ENCODE measurements at regions not wholly inside any gene's neighbourhood (a gene's known extent, or its start where the extent isn't known, plus 50 kb on each side); places are given as distances from the start of the nearest gene placed in this dataset.

DNA sequence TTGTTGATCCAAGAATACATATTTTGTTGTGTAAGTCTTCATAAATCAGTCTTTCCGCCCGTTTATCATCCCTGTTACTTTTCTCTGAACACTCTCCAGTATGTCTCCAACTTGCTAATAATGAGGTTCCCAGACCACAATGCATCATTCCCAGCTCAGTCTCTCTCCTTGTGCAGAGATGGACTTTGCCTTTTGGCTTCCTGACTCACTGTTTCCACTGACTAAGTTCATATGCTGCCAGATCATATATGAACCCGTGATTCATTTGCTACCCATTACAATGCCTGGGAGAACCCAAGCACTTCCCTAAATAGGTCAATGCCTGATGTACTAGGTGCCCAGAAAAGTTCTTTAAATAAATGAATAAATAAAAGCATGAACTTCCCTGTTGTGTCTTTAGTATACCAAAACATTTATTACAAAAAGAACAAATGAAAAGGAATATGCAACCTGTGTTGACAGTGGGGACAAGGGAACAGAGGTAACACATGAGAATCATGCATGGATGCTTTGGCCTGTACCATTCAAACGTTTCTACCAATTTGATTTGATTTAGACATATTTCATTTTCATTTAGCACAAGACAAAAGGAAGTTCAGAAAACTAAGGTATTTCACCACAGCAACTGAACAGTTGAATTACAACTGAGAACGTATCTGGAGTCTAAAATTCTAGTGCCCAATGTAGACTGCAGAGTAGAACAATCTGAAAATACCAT lies 215.4 kb upstream of the HNRNPA3 start:
- Histone ChIP-seq H3K4me3 (no peak overlapping the region), H3K9me3 (no peaks in the 10 kb centered on the region), H3K4me1 (peaks cover 0 to 8% (median 0%) of the 10 kb centered on the region in 4 donors), H3K36me3 (no peaks in the 10 kb centered on the region), H3K27ac (peak overlapping the region in 2 of 4 donors; percentile 27 to 36), H3K27me3 (no peaks in the 10 kb centered on the region)
- peak in 1 of 3 donors; percentile 73 for DNase-seq
- no peak for TF ChIP-seq POLR2A (IDR thresholded peaks at IDR 0.05)
- TF ChIP-seq, protein P1, sequence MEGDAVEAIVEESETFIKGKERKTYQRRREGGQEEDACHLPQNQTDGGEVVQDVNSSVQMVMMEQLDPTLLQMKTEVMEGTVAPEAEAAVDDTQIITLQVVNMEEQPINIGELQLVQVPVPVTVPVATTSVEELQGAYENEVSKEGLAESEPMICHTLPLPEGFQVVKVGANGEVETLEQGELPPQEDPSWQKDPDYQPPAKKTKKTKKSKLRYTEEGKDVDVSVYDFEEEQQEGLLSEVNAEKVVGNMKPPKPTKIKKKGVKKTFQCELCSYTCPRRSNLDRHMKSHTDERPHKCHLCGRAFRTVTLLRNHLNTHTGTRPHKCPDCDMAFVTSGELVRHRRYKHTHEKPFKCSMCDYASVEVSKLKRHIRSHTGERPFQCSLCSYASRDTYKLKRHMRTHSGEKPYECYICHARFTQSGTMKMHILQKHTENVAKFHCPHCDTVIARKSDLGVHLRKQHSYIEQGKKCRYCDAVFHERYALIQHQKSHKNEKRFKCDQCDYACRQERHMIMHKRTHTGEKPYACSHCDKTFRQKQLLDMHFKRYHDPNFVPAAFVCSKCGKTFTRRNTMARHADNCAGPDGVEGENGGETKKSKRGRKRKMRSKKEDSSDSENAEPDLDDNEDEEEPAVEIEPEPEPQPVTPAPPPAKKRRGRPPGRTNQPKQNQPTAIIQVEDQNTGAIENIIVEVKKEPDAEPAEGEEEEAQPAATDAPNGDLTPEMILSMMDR (IDR thresholded peaks at IDR 0.05), result no peak

DNA sequence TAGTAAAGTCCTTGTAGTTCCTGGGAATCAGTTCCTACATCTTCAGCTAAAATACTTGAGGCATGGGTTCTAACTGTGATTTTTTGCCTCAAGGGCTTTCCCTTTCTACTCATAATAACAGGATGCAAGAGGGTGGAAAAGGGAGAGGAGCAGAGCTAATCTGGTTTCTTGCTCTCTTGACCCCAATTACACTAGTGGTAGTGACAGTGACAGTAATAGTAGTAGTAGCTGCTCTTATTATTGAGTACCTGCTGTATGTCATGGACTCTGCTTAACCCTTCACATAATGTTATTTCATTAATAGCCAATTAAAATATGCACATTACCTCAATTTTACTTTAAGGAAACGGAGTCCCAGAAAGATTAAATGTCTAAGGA lies 214.8 kb upstream of the HNRNPA3 start:
- Histone ChIP-seq H3K4me1 (peaks cover 0 to 8% (median 0%) of the 10 kb centered on the region in 4 donors), H3K4me3 (no peak overlapping the region), H3K27me3 (no peaks in the 10 kb centered on the region), H3K36me3 (no peaks in the 10 kb centered on the region), H3K9me3 (no peaks in the 10 kb centered on the region), H3K27ac (no peak overlapping the region)
- no peak for TF ChIP-seq POLR2A (IDR thresholded peaks at IDR 0.05)
- TF ChIP-seq, protein P1 (IDR thresholded peaks at IDR 0.05), result no peak
- no peak for DNase-seq

DNA sequence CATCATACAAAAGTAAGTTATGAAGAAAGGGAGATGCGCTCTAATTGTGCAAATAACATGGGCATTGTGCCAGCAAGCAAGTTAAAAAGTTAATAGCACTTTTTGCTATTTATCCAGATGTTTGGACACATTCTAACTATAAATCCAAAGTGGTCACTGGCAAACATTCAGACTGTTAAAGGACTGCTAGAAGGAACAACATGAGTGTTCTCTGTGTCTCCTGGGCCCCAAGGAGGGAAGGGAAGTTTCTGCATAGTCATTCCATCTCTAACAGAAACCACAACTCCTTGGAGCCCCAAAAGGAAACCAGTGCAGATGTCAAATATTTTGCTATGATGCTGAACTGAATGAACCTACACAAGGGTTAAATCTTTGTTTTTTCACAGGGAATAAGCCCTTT lies 213.3 kb upstream of the HNRNPA3 start:
- H3K27me3 ChIP-seq, result no peaks in the 10 kb centered on the region
- peaks cover 0 to 8% (median 0%) of the 10 kb centered on the region in 4 donors for H3K4me1 ChIP-seq
- TF ChIP-seq, protein P1 (IDR thresholded peaks at IDR 0.05), result no peak
- TF ChIP-seq POLR2A (IDR thresholded peaks at IDR 0.05), result no peak
- no peaks in the 10 kb centered on the region for H3K9me3 ChIP-seq
- no peak overlapping the region for H3K27ac ChIP-seq
- no peaks in the 10 kb centered on the region for H3K36me3 ChIP-seq
- no peak for DNase-seq
- H3K4me3 ChIP-seq, result no peak overlapping the region

DNA sequence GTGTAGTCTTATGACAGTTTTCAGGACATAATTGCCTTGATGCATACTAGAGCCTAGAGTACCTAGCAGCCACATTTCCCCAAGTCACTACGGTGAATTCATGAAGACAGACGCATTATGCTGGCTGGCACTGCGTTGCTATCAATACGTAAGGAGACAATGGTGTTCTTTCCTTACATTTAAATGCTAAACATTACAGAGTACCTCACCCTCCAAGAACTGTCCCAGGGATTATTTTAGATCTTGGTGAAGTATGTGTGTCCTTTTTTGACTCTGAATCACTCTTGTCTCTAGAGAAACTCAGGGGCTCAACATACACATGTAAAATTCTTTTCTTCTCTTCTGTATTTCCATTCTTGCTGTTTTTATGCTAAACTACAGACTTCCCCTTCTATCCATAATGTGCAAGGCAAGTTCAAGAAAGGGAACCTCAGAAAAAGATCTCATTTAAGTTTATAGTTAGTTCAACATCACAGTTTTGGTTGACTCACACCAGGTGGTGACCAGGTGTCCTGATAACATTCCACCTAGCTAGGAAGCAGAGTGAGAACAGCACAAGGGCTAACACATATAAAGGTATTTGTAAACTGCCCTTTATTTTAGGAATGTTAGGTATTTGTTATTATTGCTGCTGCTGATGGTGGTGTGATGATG lies 212.4 kb upstream of the HNRNPA3 start:
- Histone ChIP-seq H3K36me3 (no peaks in the 10 kb centered on the region), H3K27me3 (no peaks in the 10 kb centered on the region), H3K4me3 (no peak overlapping the region), H3K27ac (no peak overlapping the region), H3K4me1 (peaks cover 0 to 8% (median 0%) of the 10 kb centered on the region in 4 donors), H3K9me3 (no peaks in the 10 kb centered on the region)
- no peak for DNase-seq
- TF ChIP-seq POLR2A (IDR thresholded peaks at IDR 0.05), result no peak
- TF ChIP-seq, protein P1 (IDR thresholded peaks at IDR 0.05), result no peak

DNA sequence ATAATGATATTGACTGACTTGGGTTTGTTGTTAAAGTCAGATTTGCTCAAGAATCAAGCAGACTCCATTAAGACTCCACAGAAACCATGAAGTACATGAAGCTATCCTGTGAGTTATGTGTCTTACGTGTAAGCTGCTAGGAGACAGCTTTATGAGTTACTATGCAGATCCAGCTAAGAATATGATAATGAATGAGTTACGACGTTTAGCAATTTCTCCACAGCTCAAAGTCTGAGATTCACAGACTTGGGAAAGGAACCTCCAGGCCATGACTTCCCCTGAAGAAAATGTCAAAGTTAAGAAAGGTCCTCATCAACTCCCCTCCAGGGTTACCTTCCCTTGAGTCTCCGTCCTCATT lies 211.9 kb upstream of the HNRNPA3 start:
- H3K9me3 ChIP-seq, result no peaks in the 10 kb centered on the region
- no peak for DNase-seq
- no peak overlapping the region for H3K27ac ChIP-seq
- TF ChIP-seq POLR2A (IDR thresholded peaks at IDR 0.05), result no peak
- TF ChIP-seq, protein P1 (IDR thresholded peaks at IDR 0.05), result no peak
- H3K27me3 ChIP-seq, result no peaks in the 10 kb centered on the region
- H3K36me3 ChIP-seq, result no peaks in the 10 kb centered on the region
- H3K4me3 ChIP-seq, result no peak overlapping the region
- H3K4me1 ChIP-seq, result peaks cover 0 to 8% (median 0%) of the 10 kb centered on the region in 4 donors

All from Peyer's patch (tissue), 4 donors.